PC-3 (cell line): ENCODE measurements at regions not wholly inside any gene's neighbourhood (a gene's known extent, or its start where the extent isn't known, plus 50 kb on each side); places are given as distances from the start of the nearest gene placed in this dataset.
"Not testable (repeated sequence)": the region's sequence is repeated elsewhere in the genome, so short reads cannot be mapped to it uniquely, and the experiment has no call there.

ENCODE experiments used
- ATAC-seq: fragments of 200-7000 bp; cut with Tn5 transposase; 2 replicates; pipeline ENCODE4 v1.9.1; 2020; ENCODE audit warnings: mild to moderate bottlenecking, moderate library complexity
- BruUV-seq: library from RNA; stranded (reverse); fragments of 400-500 nt; replicated peaks from 2 replicates; lab custom pipeline; 2021; lab: Mats Ljungman, UMichigan
- CTCF ChIA-PET: fragments of 300-600 bp; sonication (Branson Sonifier 250); formaldehyde crosslinking; loops from one replicate; lab custom pipeline; 2022; ENCODE audit warnings: antibody characterized with exemption; lab: Charles Lee
- POLR2A ChIA-PET: fragments of 300-600 bp; sonication (Branson Sonifier 250); formaldehyde crosslinking; loops from one replicate; lab custom pipeline; 2022; ENCODE audit warnings: antibody characterized with exemption; ENCODE audit not compliant: unreplicated experiment; lab: Charles Lee
- DNase-seq: peaks from one replicate; pipeline ENCODE4 v3.0.0-alpha.2; 2015
- H2AFZ ChIP-seq: fragments of 300-600 bp; sonication (generic); 2 replicates; pipeline ENCODE4 v1.6.0; 2016; ENCODE audit warnings: antibody characterized with exemption, low read length
- H3F3A ChIP-seq: fragments of 300-600 bp; sonication (generic); one replicate; pipeline ENCODE4 v1.6.0; 2017; ENCODE audit warnings: antibody characterized with exemption, low read length, control low read depth, mild to moderate bottlenecking; ENCODE audit not compliant: unreplicated experiment
- H3K27ac ChIP-seq: fragments of 300-600 bp; sonication (generic); 2 replicates; pipeline ENCODE4 v1.5.1; 2016; ENCODE audit warnings: mild to moderate bottlenecking, low read length
- H3K27me3 ChIP-seq: fragments of 300-600 bp; sonication (generic); 2 replicates; pipeline ENCODE4 v1.6.1; 2016; ENCODE audit warnings: low read length, mixed read lengths
- H3K36me3 ChIP-seq: fragments of 300-600 bp; sonication (generic); 2 replicates; pipeline ENCODE4 v1.6.1; 2016; ENCODE audit warnings: low read depth, mixed run types, low read length, mixed read lengths
- H3K4me1 ChIP-seq: fragments of 300-600 bp; sonication (generic); 2 replicates; pipeline ENCODE4 v1.5.1; 2016; ENCODE audit warnings: low read length; ENCODE audit not compliant: insufficient read depth
- H3K4me2 ChIP-seq: fragments of 300-600 bp; sonication (generic); 2 replicates; pipeline ENCODE4 v1.6.0; 2016; ENCODE audit warnings: low read length
- H3K4me3 ChIP-seq: fragments of 300-600 bp; sonication (generic); 2 replicates; pipeline ENCODE4 v1.5.1; 2016; ENCODE audit warnings: mild to moderate bottlenecking, low read length, mixed read lengths
- H3K79me2 ChIP-seq: fragments of 300-600 bp; sonication (generic); 2 replicates; pipeline ENCODE4 v1.6.1; 2017; ENCODE audit warnings: low read length, mixed read lengths
- H3K9ac ChIP-seq: fragments of 300-600 bp; sonication (generic); 2 replicates; pipeline ENCODE4 v1.6.0; 2016; ENCODE audit warnings: mild to moderate bottlenecking, low read length
- H3K9me2 ChIP-seq: fragments of 300-600 bp; sonication (generic); replicated peaks from 2 replicates; pipeline ENCODE4 v1.6.1; 2016; ENCODE audit warnings: mixed run types, low read length, mixed read lengths
- H3K9me3 ChIP-seq: fragments of 300-600 bp; sonication (generic); 2 replicates; pipeline ENCODE4 v1.6.1; 2016; ENCODE audit warnings: low read length, mixed read lengths
- H4K20me1 ChIP-seq: fragments of 300-600 bp; sonication (generic); 2 replicates; pipeline ENCODE4 v1.6.1; 2016; ENCODE audit warnings: low read length, mixed read lengths
- CTCF ChIP-seq: fragments of 300-600 bp; sonication (generic); conservative IDR thresholded peaks from 2 replicates; pipeline ENCODE4 v1.5.1; 2017; ENCODE audit warnings: antibody characterized with exemption, low read depth, mild to moderate bottlenecking, low read length
- EZH2 ChIP-seq: fragments of 300-600 bp; sonication (generic); IDR thresholded peaks from one replicate; pipeline ENCODE4 v1.6.1; 2017; ENCODE audit warnings: antibody characterized with exemption, mild to moderate bottlenecking, low read length; ENCODE audit not compliant: unreplicated experiment
- EZH2phosphoT487 ChIP-seq: fragments of 300-600 bp; sonication (generic); IDR thresholded peaks from 2 replicates; pipeline ENCODE4 v1.6.1; 2018; ENCODE audit warnings: mild to moderate bottlenecking, antibody characterized with exemption, low read length, borderline replicate concordance
- intact Hi-C: fragments of 100-400 bp; cut with micrococcal nuclease; formaldehyde crosslinking; loops from 2 replicates; pipeline ENCODE4 v1.9.0; 2023

- Histone ChIP-seq H3K4me2 (no peak overlapping the region), H3K4me3 (no peak overlapping the region), H4K20me1 (no peaks in the 10 kb centered on the region), H3F3A (no peaks in the 10 kb centered on the region), H3K79me2 (no peaks in the 10 kb centered on the region), H3K9me2 (no peaks in the 10 kb centered on the region), H3K9ac (no peak overlapping the region), H3K27me3 (peaks cover 23% of the 10 kb centered on the region; the same call in 1 of the 2 replicates), H3K36me3 (no peaks in the 10 kb centered on the region), H3K4me1 (no peaks in the 10 kb centered on the region), H2AFZ (no peak overlapping the region), H3K27ac (no peak overlapping the region), H3K9me3 (no peaks in the 10 kb centered on the region)
- CTCF ChIA-PET = no interaction called here
- BruUV-seq = no TSS peak
- TF ChIP-seq EZH2phosphoT487 = no peak
- no peak for TF ChIP-seq EZH2
- no peak for TF ChIP-seq CTCF
- DNase-seq (no peak), ATAC-seq (no peak)
- intact Hi-C loops = no loop called here
- POLR2A ChIA-PET = no interaction called here
These were observed 110.6 kb downstream of the RPL10L start for GRCh38 chr14:46540986-46541385.

GRCh38 chr14:46519121-46519520 is 132.5 kb downstream of the RPL10L start:
- Histone ChIP-seq H3K27me3 (no peaks in the 10 kb centered on the region), H3K79me2 (no peaks in the 10 kb centered on the region), H3F3A (no peaks in the 10 kb centered on the region), H3K9me3 (no peaks in the 10 kb centered on the region), H3K4me1 (no peaks in the 10 kb centered on the region), H3K9ac (no peak overlapping the region), H3K27ac (no peak overlapping the region), H3K9me2 (no peaks in the 10 kb centered on the region), H3K4me2 (no peak overlapping the region), H3K4me3 (no peak overlapping the region), H3K36me3 (no peaks in the 10 kb centered on the region), H2AFZ (no peak overlapping the region), H4K20me1 (no peaks in the 10 kb centered on the region)
- no peak for ATAC-seq
- no peak for TF ChIP-seq EZH2
- TF ChIP-seq CTCF = no peak
- no peak for TF ChIP-seq EZH2phosphoT487
- POLR2A ChIA-PET = no interaction called here
- BruUV-seq = no TSS peak
- no peak for DNase-seq
- CTCF ChIA-PET = no interaction called here
- intact Hi-C loops = no loop called here

DNA sequence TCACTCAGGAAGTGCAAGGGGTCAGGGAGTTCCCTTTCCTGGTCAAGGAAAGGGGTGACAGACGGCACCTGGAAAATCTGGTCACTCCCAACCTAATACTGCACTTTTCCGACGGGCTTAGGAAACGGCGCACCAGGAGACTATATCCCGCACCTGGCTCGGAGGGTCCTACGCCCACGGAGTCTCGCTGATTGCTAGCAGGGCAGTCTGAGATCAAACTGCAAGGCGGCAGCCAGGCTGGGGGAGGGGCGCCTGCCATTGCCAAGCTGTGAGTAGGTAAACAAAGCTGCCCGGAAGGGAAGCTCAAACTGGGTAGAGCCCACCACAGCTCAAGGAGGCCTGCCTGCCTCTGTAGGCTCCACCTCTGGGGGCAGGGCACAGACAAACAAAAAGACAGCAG is 142.8 kb downstream of the RPL10L start:
- intact Hi-C loops = not testable (repeated sequence)

More for the DNA sequence above, 142.8 kb downstream of the RPL10L start:
- H3K4me1 ChIP-seq, H3F3A ChIP-seq, H3K4me3 ChIP-seq, H3K9me2 ChIP-seq, H3K79me2 ChIP-seq, H3K27ac ChIP-seq, H3K9ac ChIP-seq, H3K27me3 ChIP-seq, H4K20me1 ChIP-seq, H3K4me2 ChIP-seq, CTCF ChIA-PET, POLR2A ChIA-PET, H3K36me3 ChIP-seq, BruUV-seq, DNase-seq, H3K9me3 ChIP-seq, ATAC-seq, H2AFZ ChIP-seq: not testable (repeated sequence)
